Fibroblast of lung (primary cell): ENCODE measurements at regions not wholly inside any gene's neighbourhood (a gene's known extent, or its start where the extent isn't known, plus 50 kb on each side); places are given as distances from the start of the nearest gene placed in this dataset.

Experiments
- EZH2 ChIP-seq: IDR thresholded peaks from 2 replicates; pipeline ENCODE4 v1.5.1; 2012; ENCODE audit warnings: low read length, control low read depth, mild to moderate bottlenecking; ENCODE audit errors: missing control alignments
- TF ChIP-seq, protein P1 (sequence below), 2 donors: IDR thresholded peaks in 1 of 2; conservative IDR thresholded peaks in 1 of 2; 1 replicate in 1 of 2; 2 replicates in 1 of 2; pipeline ENCODE4 v1.5.1; 2011 to 2012; ENCODE audit warnings: low read length in 2 of 2, control low read depth in 1 of 2, inconsistent platforms in 1 of 2, low read depth in 1 of 2, mild to moderate bottlenecking in 1 of 2

DNA sequence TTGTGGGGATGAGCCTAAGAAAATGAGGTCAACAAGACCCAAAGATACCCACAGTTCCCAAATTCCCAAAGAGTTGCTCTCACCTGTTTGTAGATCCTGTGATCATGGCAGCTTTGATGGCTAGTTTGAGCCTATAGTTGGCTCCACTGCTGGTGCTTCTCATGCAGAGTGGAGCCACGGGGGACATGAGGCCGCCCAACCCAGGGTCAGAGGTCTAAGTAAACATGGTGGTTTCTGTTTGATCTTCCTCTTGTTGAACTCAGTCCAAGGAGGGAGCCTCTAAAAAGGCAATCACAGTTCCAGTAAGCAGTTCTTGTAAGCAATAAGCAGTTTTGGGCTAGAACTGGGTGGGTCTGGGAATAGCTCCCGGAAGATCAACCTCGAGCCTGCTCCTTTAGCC lies 125.6 kb upstream of the DHRS4 start:
- TF ChIP-seq EZH2 = no peak
- TF ChIP-seq, protein P1, sequence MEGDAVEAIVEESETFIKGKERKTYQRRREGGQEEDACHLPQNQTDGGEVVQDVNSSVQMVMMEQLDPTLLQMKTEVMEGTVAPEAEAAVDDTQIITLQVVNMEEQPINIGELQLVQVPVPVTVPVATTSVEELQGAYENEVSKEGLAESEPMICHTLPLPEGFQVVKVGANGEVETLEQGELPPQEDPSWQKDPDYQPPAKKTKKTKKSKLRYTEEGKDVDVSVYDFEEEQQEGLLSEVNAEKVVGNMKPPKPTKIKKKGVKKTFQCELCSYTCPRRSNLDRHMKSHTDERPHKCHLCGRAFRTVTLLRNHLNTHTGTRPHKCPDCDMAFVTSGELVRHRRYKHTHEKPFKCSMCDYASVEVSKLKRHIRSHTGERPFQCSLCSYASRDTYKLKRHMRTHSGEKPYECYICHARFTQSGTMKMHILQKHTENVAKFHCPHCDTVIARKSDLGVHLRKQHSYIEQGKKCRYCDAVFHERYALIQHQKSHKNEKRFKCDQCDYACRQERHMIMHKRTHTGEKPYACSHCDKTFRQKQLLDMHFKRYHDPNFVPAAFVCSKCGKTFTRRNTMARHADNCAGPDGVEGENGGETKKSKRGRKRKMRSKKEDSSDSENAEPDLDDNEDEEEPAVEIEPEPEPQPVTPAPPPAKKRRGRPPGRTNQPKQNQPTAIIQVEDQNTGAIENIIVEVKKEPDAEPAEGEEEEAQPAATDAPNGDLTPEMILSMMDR (conservative IDR thresholded peaks at IDR 0.05 in 1 of 2, IDR thresholded peaks at IDR 0.05 in 1 of 2; ENCODE audit: low read depth in 1 of 2, low read length in 2 of 2) = no peak
